ENCODE measurements at regions not wholly inside any gene's neighbourhood (a gene's known extent, or its start where the extent isn't known, plus 50 kb on each side); places are given as distances from the start of the nearest gene placed in this dataset.

GRCh38 chr11:131284041-131284440, 86.4 kb upstream of the NTM start:
- no peak for TF ChIP-seq CTCF (IDR thresholded peaks at IDR 0.05)
- TF ChIP-seq EZH2 (IDR thresholded peaks at IDR 0.05): no peak
